Brain microvascular endothelial cell (primary cell): ENCODE measurements at regions not wholly inside any gene's neighbourhood (a gene's known extent, or its start where the extent isn't known, plus 50 kb on each side); places are given as distances from the start of the nearest gene placed in this dataset.

Experiments
- DNase-seq: peaks from one replicate; pipeline ENCODE4 v3.0.0-alpha.2; 2020
- H3K27ac ChIP-seq: fragments of 250-450 bp; sonication (Bioruptor Pico); 2 replicates; pipeline ENCODE4 v1.5.1; 2020; ENCODE audit warnings: mild to moderate bottlenecking, moderate library complexity
- H3K27me3 ChIP-seq: fragments of 250-450 bp; sonication (Bioruptor Pico); replicated peaks from 2 replicates; pipeline ENCODE4 v1.5.1; 2020; ENCODE audit warnings: mild to moderate bottlenecking
- H3K36me3 ChIP-seq: fragments of 250-450 bp; sonication (Bioruptor Pico); replicated peaks from 2 replicates; pipeline ENCODE4 v1.5.1; 2020; ENCODE audit warnings: mild to moderate bottlenecking
- H3K4me3 ChIP-seq: 2 replicates; pipeline ENCODE4 v1.5.1; 2011; ENCODE audit warnings: low read depth, mild to moderate bottlenecking, control low read depth, low read length, moderate library complexity
- CTCF ChIP-seq: IDR thresholded peaks from 2 replicates; pipeline ENCODE4 v1.5.1; 2011; ENCODE audit warnings: low read depth, mild to moderate bottlenecking, moderate library complexity, low read length, control low read depth, inconsistent platforms; ENCODE audit errors: missing control alignments
- in situ Hi-C: cut with HindIII; loops from 2 replicates; pipeline ENCODE4 v1.10.0; 2017; ENCODE audit warnings: low sequenced_read_pairs, low pct_ligation_motif_present

GRCh38 chr9:135268981-135269380 lies 181.5 kb downstream of the OLFM1 start:
- in situ Hi-C loops = no loop called here
- H3K27ac ChIP-seq = no peak overlapping the region
- H3K27me3 ChIP-seq = no peaks in the 10 kb centered on the region
- H3K4me3 ChIP-seq = no peak overlapping the region
- DNase-seq = no peak
- TF ChIP-seq CTCF = no peak
- H3K36me3 ChIP-seq = no peaks in the 10 kb centered on the region

- Histone ChIP-seq H3K4me3 (no peak overlapping the region), H3K27me3 (no peaks in the 10 kb centered on the region), H3K36me3 (no peaks in the 10 kb centered on the region), H3K27ac (no peak overlapping the region)
- DNase-seq = no peak
- no peak for TF ChIP-seq CTCF
- in situ Hi-C loops = no loop called here
These were observed 182.7 kb downstream of the OLFM1 start for GRCh38 chr9:135269912-135270830.

- no peak for DNase-seq
- Histone ChIP-seq H3K36me3 (no peaks in the 10 kb centered on the region), H3K27ac (no peak overlapping the region), H3K4me3 (no peak overlapping the region), H3K27me3 (no peaks in the 10 kb centered on the region)
- in situ Hi-C loops = no loop called here
- no peak for TF ChIP-seq CTCF
These were observed 184.0 kb downstream of the OLFM1 start for GRCh38 chr9:135271425-135271824.

GRCh38 chr9:135272608-135273007 lies 185.1 kb downstream of the OLFM1 start:
- in situ Hi-C loops = no loop called here

GRCh38 chr9:135273008-135273407 lies 185.5 kb downstream of the OLFM1 start:
- no peak for DNase-seq
- no peak overlapping the region for H3K4me3 ChIP-seq
- no peak for TF ChIP-seq CTCF
- H3K36me3 ChIP-seq = no peaks in the 10 kb centered on the region
- H3K27me3 ChIP-seq = no peaks in the 10 kb centered on the region
- in situ Hi-C loops = no loop called here
- no peak overlapping the region for H3K27ac ChIP-seq

More at GRCh38 chr9:135272608-135273007, 185.1 kb downstream of the OLFM1 start:
- H3K27me3 ChIP-seq = no peaks in the 10 kb centered on the region
- TF ChIP-seq CTCF = no peak
- no peak overlapping the region for H3K27ac ChIP-seq
- no peaks in the 10 kb centered on the region for H3K36me3 ChIP-seq
- H3K4me3 ChIP-seq = no peak overlapping the region
- no peak for DNase-seq

- Histone ChIP-seq H3K27ac (no peak overlapping the region), H3K27me3 (no peaks in the 10 kb centered on the region), H3K4me3 (no peak overlapping the region), H3K36me3 (no peaks in the 10 kb centered on the region)
- in situ Hi-C loops = no loop called here
- no peak for DNase-seq
- TF ChIP-seq CTCF = no peak
These were observed 187.7 kb downstream of the OLFM1 start for GRCh38 chr9:135275163-135275562.
